GM12878 (cell line): ENCODE measurements at regions not wholly inside any gene's neighbourhood (a gene's known extent, or its start where the extent isn't known, plus 50 kb on each side); places are given as distances from the start of the nearest gene placed in this dataset.

ENCODE experiments used
- ATAC-seq: fragments of 200-7000 bp; cut with Tn5 transposase; 3 replicates; pipeline ENCODE4 v1.9.1; 2020; ENCODE audit warnings: mild to moderate bottlenecking, moderate library complexity
- BruUV-seq: library from RNA; stranded (reverse); fragments of 400-500 nt; replicated peaks from 2 replicates; lab custom pipeline; 2021; lab: Mats Ljungman, UMichigan
- CTCF ChIA-PET: fragments of 300-600 bp; sonication (Branson Sonifier 250); formaldehyde crosslinking; extraction: SDS; loops from one replicate; lab custom pipeline; 2021; ENCODE audit warnings: inconsistent platforms; lab: Yijun Ruan, JAX
- POLR2A ChIA-PET: fragments of 350-600 bp; formaldehyde crosslinking; extraction: SDS; loops from one replicate; lab custom pipeline; 2021; ENCODE audit warnings: inconsistent platforms; lab: Charles Lee
- RAD21 ChIA-PET: fragments of 300-600 bp; sonication (Branson Sonifier 250); formaldehyde crosslinking; loops from one replicate; lab custom pipeline; 2023; ENCODE audit warnings: antibody characterized with exemption; ENCODE audit not compliant: unreplicated experiment; lab: Charles Lee
- SMC1A ChIA-PET: fragments of 300-600 bp; sonication (Branson Sonifier 250); formaldehyde crosslinking; loops from one replicate; lab custom pipeline; 2023; ENCODE audit not compliant: unreplicated experiment, uncharacterized antibody; lab: Charles Lee
- DNase-seq: peaks from one replicate; pipeline ENCODE4 v3.0.0-alpha.2; 2011; ENCODE audit warnings: low read depth, low spot score
- FAIRE-seq: peaks from 3 replicates; lab custom pipeline; 2011; peaks lifted over from hg19 to GRCh38; lab: Jason Lieb, UNC
- H2AFZ ChIP-seq: 2 replicates; pipeline ENCODE4 v1.6.0; 2011; ENCODE audit warnings: low read depth, low read length, control low read depth; ENCODE audit not compliant: control insufficient read depth
- H3K27ac ChIP-seq: 2 replicates; pipeline ENCODE4 v1.5.1; 2011; ENCODE audit warnings: control low read depth; ENCODE audit not compliant: control insufficient read depth, insufficient read depth
- H3K27me3 ChIP-seq, 2 experiments: replicated peaks in 1 of 2; 2 replicates each; pipeline versions ENCODE4 v1.6.0 to v1.6.1; 2011; ENCODE audit warnings: low read length in 1 of 2; ENCODE audit not compliant: control insufficient read depth in 2 of 2, insufficient read depth in 2 of 2
- H3K36me3 ChIP-seq, 2 experiments: 2 replicates each; pipeline ENCODE4 v1.5.1; 2011; ENCODE audit warnings: low read length in 1 of 2; ENCODE audit not compliant: control insufficient read depth in 2 of 2, insufficient read depth in 2 of 2
- H3K4me1 ChIP-seq: 2 replicates; pipeline ENCODE4 v1.6.1; 2011; ENCODE audit warnings: mild to moderate bottlenecking, low read length, moderate library complexity, mixed read lengths; ENCODE audit not compliant: control insufficient read depth, insufficient read depth
- H3K4me2 ChIP-seq: 2 replicates; pipeline ENCODE4 v1.6.0; 2011; ENCODE audit warnings: control low read depth; ENCODE audit not compliant: control insufficient read depth, insufficient read depth
- H3K4me3 ChIP-seq: fragments of 200-600 bp; sonication (generic); 2 replicates; pipeline ENCODE4 v1.5.1; 2016
- H3K79me2 ChIP-seq: 2 replicates; pipeline ENCODE4 v1.6.0; 2011; ENCODE audit warnings: low read length; ENCODE audit not compliant: control insufficient read depth, insufficient read depth
- H3K9ac ChIP-seq: 2 replicates; pipeline ENCODE4 v1.8.0; 2011; ENCODE audit warnings: low read length, control low read depth, mixed read lengths; ENCODE audit not compliant: control insufficient read depth, insufficient read depth
- H3K9me3 ChIP-seq: replicated peaks from 3 replicates; pipeline ENCODE4 v1.5.1; 2011; ENCODE audit warnings: mild to moderate bottlenecking, low read length; ENCODE audit not compliant: control insufficient read depth, insufficient read depth
- H4K20me1 ChIP-seq: 2 replicates; pipeline ENCODE4 v1.6.0; 2011; ENCODE audit not compliant: control insufficient read depth, insufficient read depth
- CBFB ChIP-seq: IDR thresholded peaks from 2 replicates; pipeline ENCODE4 v1.6.1; 2016; ENCODE audit warnings: antibody characterized with exemption, low read depth
- CHD2 ChIP-seq: IDR thresholded peaks from 2 replicates; pipeline ENCODE4 v1.6.1; 2011; ENCODE audit warnings: low read depth, low read length, improper control_type of control experiment, borderline replicate concordance
- NFYB ChIP-seq: IDR thresholded peaks from 2 replicates; pipeline ENCODE4 v1.6.1; 2011; ENCODE audit warnings: low read depth, mild to moderate bottlenecking, low read length, improper control_type of control experiment, moderate library complexity; ENCODE audit not compliant: insufficient read depth
- NRF1 ChIP-seq: conservative IDR thresholded peaks from 2 replicates; pipeline ENCODE4 v1.6.1; 2011; ENCODE audit warnings: mild to moderate bottlenecking, low read depth, low read length, improper control_type of control experiment
- RAD51 ChIP-seq: fragments of 450-650 bp; IDR thresholded peaks from 2 replicates; pipeline ENCODE4 v1.6.1; 2016; ENCODE audit warnings: moderate library complexity, mild to moderate bottlenecking, inconsistent platforms
- SMC3 ChIP-seq: IDR thresholded peaks from 2 replicates; pipeline ENCODE4 v1.6.1; 2011; ENCODE audit warnings: low read length, improper control_type of control experiment, borderline replicate concordance
- STAT1 ChIP-seq: fragments of 450-650 bp; conservative IDR thresholded peaks from 2 replicates; pipeline ENCODE4 v1.6.1; 2014; ENCODE audit warnings: antibody characterized with exemption, mild to moderate bottlenecking
- SUZ12 ChIP-seq: fragments of 200-600 bp; sonication (generic); IDR thresholded peaks from one replicate; pipeline ENCODE4 v1.6.1; 2018; ENCODE audit warnings: antibody characterized with exemption, mild to moderate bottlenecking; ENCODE audit not compliant: unreplicated experiment
- YBX1 ChIP-seq: fragments of 450-650 bp; IDR thresholded peaks from 2 replicates; pipeline ENCODE4 v1.6.1; 2016; ENCODE audit warnings: antibody characterized with exemption
- WGBS: methylation state at CpG from one replicate; pipeline ENCODE4 v1.1.6; 2016; ENCODE audit warnings: low lambda C conversion rate; ENCODE audit not compliant: insufficient replicate concordance, insufficient coverage; ENCODE audit errors: missing lambda C conversion rate; 5-methylcytosine and 5-hydroxymethylcytosine counted together
- in situ Hi-C: fragments of 300-500 bp; cut with MboI; formaldehyde crosslinking; loops from 9 replicates; pipeline ENCODE4 v1.14.3; 2018; ENCODE audit warnings: mixed read lengths
- intact Hi-C: fragments of 100-400 bp; cut with micrococcal nuclease; formaldehyde crosslinking; loops from one replicate; pipeline ENCODE4 v1.14.2; 2022; ENCODE audit not compliant: unreplicated experiment
- TF ChIP-seq, protein P1 (sequence below): fragments of 450-650 bp; IDR thresholded peaks from 2 replicates; pipeline ENCODE4 v1.6.1; 2016; ENCODE audit warnings: mild to moderate bottlenecking, moderate library complexity, borderline replicate concordance
- TF ChIP-seq, protein P2 (sequence below): IDR thresholded peaks from 2 replicates; pipeline ENCODE4 v1.6.1; 2012; ENCODE audit warnings: mild to moderate bottlenecking, low read depth, low read length
- TF ChIP-seq, protein P3 (sequence below): fragments of 450-650 bp; IDR thresholded peaks from 2 replicates; pipeline ENCODE4 v1.6.1; 2014; ENCODE audit warnings: mild to moderate bottlenecking

DNA sequence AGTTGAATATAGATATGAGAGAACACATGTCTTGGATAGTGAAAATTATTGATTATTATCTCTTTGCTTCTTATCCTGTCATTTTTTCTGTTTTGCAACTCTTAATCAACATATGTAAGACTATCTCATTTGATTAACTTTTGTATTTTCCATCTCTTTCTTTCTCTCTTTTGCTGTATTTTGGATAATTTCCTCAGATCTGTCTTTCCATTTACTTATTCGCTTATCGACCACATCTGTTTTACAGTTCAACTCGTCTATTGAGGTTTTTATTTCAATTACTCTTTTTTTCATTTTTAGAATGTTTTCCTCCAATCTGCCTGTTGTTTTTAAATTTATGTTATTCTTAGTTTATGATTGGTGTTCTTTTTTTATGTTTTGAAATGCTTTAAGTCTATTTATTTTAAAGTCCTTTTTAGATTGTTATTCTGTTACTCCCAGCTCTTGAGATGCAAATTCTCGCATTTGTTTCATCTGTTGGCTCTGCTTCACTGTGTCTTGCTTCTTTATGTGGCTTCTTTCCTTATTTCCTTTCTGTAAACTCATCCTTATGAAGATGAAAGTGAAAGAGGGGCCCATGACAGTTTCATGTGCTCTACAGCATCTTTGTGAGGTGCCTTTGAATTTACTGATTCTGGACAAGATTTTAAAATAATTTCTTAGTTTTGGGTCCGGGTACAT lies 87.8 kb upstream of the IRX5 start (continued):
- TF ChIP-seq, protein P1, sequence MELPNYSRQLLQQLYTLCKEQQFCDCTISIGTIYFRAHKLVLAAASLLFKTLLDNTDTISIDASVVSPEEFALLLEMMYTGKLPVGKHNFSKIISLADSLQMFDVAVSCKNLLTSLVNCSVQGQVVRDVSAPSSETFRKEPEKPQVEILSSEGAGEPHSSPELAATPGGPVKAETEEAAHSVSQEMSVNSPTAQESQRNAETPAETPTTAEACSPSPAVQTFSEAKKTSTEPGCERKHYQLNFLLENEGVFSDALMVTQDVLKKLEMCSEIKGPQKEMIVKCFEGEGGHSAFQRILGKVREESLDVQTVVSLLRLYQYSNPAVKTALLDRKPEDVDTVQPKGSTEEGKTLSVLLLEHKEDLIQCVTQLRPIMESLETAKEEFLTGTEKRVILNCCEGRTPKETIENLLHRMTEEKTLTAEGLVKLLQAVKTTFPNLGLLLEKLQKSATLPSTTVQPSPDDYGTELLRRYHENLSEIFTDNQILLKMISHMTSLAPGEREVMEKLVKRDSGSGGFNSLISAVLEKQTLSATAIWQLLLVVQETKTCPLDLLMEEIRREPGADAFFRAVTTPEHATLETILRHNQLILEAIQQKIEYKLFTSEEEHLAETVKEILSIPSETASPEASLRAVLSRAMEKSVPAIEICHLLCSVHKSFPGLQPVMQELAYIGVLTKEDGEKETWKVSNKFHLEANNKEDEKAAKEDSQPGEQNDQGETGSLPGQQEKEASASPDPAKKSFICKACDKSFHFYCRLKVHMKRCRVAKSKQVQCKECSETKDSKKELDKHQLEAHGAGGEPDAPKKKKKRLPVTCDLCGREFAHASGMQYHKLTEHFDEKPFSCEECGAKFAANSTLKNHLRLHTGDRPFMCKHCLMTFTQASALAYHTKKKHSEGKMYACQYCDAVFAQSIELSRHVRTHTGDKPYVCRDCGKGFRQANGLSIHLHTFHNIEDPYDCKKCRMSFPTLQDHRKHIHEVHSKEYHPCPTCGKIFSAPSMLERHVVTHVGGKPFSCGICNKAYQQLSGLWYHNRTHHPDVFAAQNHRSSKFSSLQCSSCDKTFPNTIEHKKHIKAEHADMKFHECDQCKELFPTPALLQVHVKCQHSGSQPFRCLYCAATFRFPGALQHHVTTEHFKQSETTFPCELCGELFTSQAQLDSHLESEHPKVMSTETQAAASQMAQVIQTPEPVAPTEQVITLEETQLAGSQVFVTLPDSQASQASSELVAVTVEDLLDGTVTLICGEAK = no peak
- TF ChIP-seq NFYB (no peak), CBFB (no peak), SMC3 (no peak), SUZ12 (no peak), CHD2 (no peak), YBX1 (no peak), RAD51 (no peak)

DNA sequence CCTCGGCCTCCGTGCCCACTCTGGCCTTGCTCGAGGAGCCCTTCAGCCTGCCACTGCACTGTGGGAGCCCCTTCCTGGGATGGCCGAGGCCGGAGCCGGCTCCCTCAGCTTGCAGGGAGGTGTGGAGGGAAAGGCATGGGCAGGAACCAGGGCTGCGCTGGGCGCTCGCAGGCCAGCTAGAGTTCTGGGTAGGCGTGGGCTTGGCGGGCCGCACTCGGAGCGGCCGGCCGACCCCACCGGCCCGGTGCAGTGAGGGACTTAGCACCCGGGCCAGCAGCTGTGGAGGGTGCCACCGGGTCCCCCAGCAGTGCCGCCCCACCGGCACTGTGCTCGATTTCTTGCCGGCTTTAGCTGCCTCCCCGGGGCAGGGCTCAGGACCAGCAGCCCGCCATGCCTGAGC lies 101.0 kb upstream of the IRX5 start:
- Histone ChIP-seq H3K4me2 (no peak overlapping the region), H3K4me3 (no peak overlapping the region), H3K4me1 (no peaks in the 10 kb centered on the region), H3K9me3 (no peaks in the 10 kb centered on the region), H3K27ac (no peak overlapping the region), H3K36me3 (no peaks in the 10 kb centered on the region), H3K9ac (no peak overlapping the region), H2AFZ (no peak overlapping the region), H3K27me3 (no peaks in the 10 kb centered on the region), H4K20me1 (no peaks in the 10 kb centered on the region), H3K79me2 (no peaks in the 10 kb centered on the region)
- 56% methylated on average over 26 of the region's 26 CpGs for WGBS
- no TSS peak for BruUV-seq
- ChIA-PET RAD21 (no interaction called here), POLR2A (no interaction called here), CTCF (no interaction called here), SMC1A (interaction anchor here (0.6 kb wide), 1 partner anchor 10 kb away, joined by 3 read pairs; no protein-coding TSS in a partner anchor)
- in situ Hi-C loops (no loop called here), intact Hi-C loops (no loop called here)
- no peak for DNase-seq
- FAIRE-seq = no peak
- ATAC-seq = no peak
- TF ChIP-seq STAT1 (no peak), NRF1 (no peak)
- TF ChIP-seq, protein P2, sequence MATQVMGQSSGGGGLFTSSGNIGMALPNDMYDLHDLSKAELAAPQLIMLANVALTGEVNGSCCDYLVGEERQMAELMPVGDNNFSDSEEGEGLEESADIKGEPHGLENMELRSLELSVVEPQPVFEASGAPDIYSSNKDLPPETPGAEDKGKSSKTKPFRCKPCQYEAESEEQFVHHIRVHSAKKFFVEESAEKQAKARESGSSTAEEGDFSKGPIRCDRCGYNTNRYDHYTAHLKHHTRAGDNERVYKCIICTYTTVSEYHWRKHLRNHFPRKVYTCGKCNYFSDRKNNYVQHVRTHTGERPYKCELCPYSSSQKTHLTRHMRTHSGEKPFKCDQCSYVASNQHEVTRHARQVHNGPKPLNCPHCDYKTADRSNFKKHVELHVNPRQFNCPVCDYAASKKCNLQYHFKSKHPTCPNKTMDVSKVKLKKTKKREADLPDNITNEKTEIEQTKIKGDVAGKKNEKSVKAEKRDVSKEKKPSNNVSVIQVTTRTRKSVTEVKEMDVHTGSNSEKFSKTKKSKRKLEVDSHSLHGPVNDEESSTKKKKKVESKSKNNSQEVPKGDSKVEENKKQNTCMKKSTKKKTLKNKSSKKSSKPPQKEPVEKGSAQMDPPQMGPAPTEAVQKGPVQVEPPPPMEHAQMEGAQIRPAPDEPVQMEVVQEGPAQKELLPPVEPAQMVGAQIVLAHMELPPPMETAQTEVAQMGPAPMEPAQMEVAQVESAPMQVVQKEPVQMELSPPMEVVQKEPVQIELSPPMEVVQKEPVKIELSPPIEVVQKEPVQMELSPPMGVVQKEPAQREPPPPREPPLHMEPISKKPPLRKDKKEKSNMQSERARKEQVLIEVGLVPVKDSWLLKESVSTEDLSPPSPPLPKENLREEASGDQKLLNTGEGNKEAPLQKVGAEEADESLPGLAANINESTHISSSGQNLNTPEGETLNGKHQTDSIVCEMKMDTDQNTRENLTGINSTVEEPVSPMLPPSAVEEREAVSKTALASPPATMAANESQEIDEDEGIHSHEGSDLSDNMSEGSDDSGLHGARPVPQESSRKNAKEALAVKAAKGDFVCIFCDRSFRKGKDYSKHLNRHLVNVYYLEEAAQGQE = no peak
- TF ChIP-seq, protein P3, sequence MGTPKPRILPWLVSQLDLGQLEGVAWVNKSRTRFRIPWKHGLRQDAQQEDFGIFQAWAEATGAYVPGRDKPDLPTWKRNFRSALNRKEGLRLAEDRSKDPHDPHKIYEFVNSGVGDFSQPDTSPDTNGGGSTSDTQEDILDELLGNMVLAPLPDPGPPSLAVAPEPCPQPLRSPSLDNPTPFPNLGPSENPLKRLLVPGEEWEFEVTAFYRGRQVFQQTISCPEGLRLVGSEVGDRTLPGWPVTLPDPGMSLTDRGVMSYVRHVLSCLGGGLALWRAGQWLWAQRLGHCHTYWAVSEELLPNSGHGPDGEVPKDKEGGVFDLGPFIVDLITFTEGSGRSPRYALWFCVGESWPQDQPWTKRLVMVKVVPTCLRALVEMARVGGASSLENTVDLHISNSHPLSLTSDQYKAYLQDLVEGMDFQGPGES = no peak
